GM19351 (cell line): ENCODE measurements at regions not wholly inside any gene's neighbourhood (a gene's known extent, or its start where the extent isn't known, plus 50 kb on each side); places are given as distances from the start of the nearest gene placed in this dataset.

Source experiments
- ATAC-seq: cut with Tn5 transposase; IDR thresholded peaks from one replicate; pipeline ENCODE4 v1.9.1; 2021; ENCODE audit warnings: mild to moderate bottlenecking, moderate library complexity; ENCODE audit not compliant: unreplicated experiment

DNA sequence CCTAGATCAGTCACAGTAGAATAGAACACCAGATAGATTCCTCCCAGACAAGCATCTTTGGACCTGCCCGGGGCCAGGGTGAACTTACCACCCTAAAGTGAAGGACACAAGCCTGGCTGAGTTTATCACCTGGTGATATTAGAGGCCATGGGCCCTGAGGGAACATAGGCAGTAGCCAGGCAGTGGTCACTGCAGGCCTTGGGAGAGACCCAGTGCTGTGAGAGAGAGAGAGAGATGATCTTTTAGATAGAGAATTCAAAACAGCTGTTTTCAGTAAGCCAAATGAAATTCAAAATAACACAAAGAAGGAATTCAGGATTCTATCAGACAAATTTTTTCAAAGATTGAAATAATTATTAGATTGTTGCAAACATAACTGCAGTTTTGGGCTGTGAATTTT is 1679.9 kb downstream of the EFNB2 start:
- ATAC-seq: no peak

DNA sequence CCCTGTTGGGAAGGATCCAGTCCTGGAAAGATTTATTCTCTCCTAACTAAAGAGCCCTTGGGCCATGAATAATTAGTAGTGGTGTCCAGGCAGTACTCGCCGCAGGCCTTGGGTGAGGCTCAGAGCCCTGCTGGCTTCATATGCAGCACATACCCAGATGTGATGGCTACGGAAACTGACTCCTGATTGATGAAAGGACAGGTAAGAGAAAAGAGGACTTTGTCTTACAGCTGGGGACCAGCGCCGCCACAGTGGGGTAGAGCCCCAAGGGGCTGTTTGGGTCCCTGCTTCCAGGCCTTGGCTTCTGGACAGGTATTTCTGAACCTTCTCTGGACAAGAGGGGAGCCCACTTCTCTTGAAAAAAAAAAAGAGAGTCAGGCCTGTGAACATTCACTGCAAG is 1680.8 kb downstream of the EFNB2 start:
- ATAC-seq: no peak

DNA sequence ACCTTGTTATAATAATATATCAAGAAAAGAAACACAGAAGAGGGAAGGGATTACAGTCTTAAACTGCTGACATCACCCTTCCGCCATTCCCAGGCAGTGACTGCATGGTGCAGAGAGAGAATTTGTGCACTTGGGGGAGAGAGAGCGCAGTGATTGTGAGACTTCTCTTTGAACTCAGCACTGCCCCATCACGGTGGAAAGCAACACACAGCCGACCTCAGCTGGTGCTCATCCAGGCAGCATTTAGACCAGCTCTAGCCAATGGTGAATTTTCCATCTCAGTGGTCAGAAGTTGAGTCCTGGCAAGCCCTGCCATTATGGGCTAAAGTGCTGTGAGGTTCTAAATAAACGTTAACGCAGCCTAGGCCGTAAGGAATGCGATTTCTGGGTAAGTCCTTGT is 1681.5 kb downstream of the EFNB2 start:
- ATAC-seq: no peak

DNA sequence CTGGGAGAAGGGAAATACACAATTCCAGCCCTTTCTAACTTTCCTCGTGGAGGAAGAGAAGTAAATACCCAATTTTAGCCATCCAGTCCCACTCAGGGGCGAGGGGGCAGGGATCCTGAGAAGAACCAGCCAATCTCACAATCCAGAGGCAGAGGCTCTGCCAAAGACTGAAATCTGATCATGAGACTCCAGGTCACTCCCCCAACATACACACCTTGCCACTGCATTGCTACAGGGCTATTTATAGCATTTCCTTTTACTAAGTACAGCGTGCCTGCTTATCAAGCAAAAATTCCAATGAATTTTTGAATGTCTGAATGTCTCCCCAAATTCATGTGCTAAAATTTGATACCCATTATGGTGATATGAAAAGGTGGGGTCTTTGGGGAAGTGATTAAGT is 1687.5 kb downstream of the EFNB2 start:
- no peak for ATAC-seq

DNA sequence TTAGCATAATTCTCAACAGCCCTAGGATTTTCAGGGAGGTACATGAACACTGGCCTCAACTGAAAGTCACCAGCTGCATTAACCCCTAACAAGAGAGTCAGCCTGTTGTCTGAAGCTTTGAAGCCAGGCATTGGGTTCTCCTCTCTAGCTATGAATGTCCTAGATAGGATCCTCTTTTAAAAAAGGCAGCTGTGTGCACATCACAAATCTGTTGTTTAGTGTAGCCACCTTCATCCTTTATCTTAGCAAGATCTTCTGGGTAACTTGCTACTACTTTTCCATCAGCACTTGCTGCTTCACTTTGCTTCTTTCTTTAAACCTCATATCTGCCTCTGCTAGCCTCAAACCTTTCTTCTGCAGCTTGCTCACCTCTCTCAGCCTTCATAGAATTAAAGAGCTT is 1692.1 kb downstream of the EFNB2 start:
- ATAC-seq: no peak

DNA sequence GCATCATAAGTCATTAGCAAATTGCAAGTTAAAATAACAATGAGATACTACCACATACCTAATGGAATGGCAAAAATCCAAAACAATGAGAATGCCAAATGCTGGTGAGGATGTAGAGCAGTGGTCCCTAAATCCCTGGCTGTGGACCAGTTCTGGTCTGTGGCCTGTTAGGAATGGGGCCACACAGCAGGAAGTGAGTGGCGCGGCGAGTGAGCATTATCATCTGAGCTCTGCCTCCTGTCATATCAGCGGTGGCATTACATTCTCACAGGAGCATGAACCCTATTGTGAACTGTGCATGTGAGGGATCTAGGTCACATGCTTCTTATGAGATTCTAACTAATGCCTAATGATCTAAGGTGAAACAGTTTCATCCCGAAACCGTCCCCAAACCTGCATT is 1694.4 kb downstream of the EFNB2 start:
- ATAC-seq: no peak

DNA sequence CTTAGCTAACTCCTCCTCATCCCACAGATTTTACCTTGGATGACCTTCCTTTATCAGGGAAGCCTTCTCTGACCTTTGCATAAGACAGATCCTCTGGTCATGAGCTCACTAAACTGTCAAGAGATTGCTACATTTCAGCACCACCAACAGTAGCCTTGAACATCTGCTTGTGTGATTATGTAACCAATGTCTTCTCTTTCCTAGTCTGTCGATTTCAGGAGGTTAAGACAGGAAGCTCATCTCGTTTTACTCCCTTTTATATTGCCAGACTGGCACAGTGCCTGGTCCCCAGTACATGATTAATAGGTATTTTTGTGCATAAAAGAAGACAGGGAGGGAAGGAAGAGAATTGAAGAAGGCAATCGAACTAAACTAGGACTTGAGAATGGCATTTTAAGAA is 1697.7 kb downstream of the EFNB2 start:
- no peak for ATAC-seq

DNA sequence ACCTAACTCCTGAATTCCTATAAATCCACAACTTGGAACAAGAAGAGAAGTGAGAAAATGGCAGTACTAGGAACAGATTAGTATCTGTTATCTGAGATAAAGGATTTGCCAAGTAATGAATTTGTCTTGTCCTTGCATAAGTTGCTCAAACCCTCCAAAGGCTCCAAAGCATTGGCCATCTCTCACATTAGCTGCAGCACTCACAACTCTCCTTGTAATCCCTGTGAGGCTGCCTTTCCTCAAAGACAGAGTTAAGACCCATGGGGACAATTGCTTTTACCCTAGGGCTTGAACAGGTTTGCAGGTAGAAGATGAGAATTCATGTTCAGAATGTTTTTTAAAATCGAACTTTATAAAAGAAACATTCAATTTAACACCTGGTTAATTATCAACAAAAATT is 1702.2 kb downstream of the EFNB2 start:
- ATAC-seq: no peak

DNA sequence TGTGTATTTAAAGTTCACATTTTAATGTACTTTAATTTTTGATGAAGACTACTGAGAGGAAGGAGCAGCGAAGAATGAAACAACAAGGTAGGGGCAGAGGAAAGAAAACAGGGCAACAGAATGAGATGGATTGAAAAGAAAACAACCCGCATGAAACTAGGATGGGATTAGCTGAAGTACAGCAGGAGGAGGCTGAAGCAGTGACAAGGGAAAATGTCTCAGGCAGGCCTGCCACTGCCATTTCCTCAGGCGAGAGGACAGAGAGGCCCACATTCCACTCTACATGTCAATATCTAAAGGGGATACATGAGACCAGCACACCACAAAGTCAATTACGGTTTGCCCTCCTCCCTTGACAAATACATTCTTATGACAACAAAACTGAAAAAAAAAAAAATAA is 1703.2 kb downstream of the EFNB2 start:
- ATAC-seq: no peak

DNA sequence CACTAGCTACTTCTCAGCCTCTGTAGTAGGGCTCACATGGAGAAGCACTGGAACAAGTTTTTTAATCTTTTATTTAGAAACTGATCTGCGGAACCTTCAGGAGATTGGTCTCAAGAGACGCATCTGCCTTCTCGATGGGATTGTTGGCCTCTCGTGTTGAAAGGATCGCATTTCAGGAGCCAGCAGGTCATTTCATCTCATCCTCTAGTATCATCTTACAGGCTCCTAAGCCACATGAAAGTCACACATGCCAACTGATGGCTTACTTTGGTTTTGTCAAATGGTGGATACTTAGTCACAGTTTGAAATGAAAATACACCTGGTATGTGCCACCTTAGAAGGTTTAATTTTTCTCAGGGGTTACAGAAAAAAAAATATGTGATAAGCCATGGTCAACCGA is 1703.6 kb downstream of the EFNB2 start:
- ATAC-seq: no peak

DNA sequence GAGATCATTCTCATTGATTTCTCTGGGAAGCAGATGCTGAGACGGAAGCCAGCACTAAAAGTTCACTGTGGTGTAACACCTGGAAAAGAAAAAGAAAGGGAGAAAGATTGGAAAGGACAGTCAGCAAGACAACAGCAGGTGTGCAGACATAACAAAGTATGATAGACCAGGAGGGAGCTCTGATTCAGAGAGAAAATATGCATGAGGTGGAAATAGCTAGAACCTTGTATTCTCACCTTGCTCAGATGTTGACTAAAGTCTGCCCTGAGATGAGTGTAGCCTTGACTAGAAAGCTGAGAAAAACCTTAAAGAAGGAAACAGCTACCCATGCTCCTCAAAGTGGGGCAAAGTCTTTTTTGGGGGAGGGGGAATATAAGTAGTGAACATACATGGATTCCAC is 1711.8 kb downstream of the EFNB2 start:
- no peak for ATAC-seq

DNA sequence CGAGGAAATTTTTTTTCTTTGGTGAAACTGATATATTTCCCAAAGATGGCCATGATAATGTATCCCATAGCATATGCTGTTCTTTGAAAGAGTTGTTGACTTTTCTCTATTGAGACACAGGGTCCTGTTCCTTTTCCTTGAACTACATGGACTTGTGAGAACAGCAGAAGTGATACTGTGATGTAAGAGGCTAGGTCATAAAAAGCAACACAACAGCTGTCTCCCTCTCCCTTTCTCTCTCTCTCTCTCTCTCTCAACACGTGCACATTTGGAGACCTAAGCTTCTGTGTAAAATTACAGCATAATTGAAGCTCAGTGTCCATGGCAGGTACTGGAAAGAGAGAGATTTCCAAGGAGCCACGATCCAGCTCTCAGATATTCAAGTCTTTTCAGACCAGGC is 1712.4 kb downstream of the EFNB2 start:
- no peak for ATAC-seq

DNA sequence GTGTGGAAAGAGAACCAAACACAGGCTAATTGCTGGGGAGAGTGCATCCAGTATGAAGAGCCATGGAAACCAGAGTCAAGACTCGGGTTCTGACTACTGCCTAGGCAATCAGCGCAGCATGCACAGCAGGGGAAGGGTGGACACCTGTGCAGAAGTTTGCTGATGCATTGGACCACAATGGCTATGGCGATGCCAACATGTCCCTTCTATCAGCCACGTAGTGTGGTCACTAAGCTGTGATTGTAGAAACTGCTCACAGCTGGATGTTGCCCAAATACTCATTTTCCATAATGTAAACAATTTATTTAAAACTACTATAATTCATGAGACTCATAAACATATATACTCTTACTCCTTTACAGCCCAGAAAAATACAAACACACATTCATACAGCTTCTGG is 1718.2 kb downstream of the EFNB2 start:
- no peak for ATAC-seq

DNA sequence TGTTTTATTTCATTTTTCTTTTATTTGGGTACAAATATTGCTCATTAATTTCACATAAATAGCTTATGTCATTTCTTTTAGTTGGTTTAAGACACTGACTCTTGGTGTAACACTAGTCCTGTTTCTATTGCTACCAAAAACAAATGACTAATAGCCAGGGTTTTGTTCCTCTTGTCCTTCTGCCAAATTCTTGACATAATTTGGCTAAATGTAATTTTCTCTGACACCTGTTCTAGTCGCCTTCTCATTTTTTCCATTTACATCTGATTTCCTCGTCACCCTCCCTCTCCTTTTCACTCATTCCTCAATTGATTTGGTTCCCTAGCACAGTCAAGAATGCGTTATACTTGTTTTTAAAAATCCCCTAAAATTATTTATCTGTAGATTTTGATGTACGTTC is 1718.7 kb downstream of the EFNB2 start:
- no peak for ATAC-seq

DNA sequence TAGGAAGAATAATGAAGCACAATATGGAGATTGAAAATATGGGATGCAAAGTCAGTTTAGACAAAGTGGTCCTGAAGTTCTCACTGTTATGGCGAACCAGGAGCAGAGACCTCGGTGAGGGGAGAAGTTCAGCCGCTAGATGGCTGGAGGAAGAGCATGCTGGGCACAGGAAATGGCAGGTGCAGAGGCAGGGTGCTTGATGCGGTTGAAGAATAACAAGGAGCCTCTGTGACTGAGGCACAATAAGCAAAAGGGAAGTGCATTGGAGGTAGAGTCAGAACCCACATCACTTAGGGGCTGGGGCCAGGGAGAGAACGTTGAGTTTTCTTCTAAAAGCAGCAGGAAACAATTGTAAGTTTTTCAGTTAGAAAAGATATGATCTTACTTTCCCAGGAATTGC is 1725.2 kb downstream of the EFNB2 start:
- ATAC-seq: no peak

DNA sequence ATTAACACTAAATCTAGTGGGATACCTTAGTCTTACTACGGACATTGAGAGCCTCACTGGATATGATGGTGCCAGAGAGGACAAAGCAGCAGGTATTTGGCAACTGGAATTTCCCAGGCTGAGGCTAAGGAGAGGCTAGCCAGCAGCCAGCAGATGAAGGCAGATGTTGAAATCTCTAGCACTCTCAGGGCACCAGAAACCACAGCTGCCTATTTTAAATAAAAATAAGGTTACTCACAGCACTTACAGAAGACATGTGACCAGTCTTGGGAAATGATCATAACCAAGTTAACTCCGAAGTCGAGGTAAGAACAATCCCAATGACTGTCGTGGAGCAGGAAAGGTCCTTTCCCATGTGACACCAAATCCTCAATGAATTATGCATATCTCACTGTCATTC is 1726.0 kb downstream of the EFNB2 start:
- ATAC-seq: no peak

DNA sequence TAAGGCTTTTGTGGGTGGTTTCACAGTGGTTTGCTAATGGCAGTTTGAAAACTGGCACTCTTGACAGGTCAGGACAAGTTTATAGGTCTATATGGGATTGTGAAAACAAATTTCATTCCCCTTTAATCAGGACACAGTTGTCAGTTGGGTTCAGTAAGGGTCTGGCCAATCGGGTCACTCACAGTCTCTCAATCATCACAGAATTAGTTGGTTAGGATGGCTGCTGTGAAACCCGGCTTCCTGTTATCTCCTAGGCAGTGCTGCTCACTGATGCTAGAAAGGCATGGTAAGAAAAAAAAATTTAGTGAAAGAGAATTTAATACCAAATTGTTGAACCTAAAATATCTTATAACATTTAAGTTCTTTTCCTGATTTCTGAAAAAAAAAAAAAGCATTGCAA is 1730.1 kb downstream of the EFNB2 start:
- no peak for ATAC-seq

DNA sequence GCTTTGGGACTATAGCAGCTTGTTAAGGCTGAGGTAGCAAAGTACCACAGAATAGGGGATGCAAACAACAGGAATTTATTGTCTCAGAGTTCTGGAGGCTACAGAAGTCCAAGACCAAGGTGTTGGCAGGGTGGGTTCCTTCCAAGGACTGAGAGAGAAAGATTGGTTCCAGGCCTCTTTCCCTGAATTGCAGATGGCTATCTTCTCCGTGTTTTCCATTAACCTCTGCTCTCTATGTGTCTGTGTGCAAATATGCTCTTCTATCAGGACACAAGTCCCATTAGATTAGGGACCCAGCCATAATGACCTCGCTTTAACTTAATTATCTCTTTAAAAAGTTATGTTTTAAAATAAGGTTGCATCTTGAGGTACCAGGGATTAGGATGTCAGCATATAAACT is 1732.9 kb upstream of the SLC10A2 start:
- ATAC-seq: no peak

DNA sequence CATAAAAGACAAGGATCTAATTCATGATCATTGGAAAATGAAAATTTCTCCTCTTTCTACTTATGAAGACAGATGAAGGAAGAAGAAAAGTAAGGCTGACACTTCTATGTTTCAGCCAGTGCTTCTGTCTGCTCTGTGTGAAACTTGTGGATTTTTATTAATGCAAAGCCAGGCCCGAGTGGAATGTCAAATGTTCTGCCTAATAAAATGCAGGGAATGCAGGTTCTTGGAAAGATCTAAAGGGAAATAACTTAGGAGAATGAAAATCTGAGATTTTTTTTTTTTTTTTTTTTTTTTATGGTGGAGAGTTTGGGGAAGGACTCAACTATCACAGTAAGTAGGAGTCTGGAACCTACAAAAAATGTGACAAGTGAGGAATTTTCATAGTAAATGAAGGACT is 1732.3 kb upstream of the SLC10A2 start:
- ATAC-seq: no peak

DNA sequence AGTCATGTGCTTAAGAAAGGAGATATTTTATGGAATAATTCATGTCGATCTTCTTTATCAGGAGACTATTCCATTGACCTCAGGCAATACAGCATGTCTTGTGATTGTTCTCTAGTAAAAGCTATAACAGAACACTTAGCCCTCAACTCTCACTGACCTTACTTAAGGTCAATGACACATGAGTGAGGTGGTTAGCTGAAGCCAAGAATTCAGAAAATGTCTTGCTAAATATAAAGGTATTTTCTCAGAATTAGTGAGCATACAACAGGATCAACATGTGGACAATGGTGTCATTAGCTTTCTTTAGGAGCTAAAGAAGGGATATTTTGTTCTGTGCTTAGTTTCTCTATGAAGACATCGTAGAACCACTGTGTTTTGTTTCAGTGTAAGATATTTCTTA is 1730.4 kb upstream of the SLC10A2 start:
- ATAC-seq: no peak

DNA sequence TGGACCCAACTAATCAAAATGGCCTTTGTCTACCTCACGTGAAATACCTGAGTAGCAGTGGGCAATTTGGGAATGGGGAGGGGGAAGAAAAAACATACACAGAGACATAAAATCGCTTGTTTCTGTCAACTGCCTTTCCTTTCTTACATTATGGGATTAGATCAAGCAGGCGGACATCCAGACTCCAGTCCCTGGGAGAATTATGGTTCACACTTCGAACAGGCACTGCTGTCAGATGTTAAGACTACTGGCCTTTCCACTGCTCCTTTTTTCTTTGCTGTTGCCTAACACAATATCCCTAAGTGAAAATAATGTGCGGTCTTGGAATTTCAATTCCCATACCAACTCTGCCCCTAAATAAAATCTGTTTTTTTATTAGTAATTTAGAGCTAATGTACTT is 1719.7 kb upstream of the SLC10A2 start:
- no peak for ATAC-seq

DNA sequence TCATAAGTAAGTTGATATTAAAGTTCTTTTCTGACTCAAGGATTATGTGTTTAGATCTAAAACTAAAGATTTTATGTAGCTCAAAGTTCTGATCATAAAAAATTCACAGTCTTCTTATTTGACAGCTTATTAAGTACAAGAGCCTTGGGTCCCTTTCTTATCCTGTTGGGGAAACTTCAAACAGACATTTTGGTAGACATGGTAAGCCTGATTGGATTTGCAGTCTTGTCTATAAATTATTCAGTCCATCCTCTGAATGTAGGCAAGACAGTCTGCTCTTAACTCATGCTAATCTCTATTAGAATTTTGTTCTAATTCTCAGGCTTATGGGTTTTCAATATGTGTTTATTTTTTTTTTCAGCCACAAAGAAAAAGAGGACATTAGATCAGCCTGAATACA is 1718.7 kb upstream of the SLC10A2 start:
- ATAC-seq: no peak

DNA sequence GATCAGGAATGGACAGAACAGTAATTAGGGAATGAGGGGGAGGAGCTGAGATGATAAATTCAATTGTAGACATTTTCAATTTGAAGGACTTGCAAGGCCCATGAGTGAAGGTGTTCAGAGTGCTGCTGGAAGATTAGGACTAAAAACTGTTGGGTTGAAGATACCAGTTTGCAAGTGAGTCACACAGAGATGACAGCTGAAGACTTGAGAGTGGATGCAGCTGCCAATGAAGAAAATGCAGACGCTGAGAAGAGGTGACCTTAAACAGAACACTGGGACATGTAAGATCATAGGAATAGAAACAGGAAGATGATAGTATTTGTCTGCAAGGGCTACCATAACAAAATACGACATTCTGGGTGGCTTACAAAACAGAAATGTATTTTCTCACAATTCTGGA is 1716.5 kb upstream of the SLC10A2 start:
- no peak for ATAC-seq

DNA sequence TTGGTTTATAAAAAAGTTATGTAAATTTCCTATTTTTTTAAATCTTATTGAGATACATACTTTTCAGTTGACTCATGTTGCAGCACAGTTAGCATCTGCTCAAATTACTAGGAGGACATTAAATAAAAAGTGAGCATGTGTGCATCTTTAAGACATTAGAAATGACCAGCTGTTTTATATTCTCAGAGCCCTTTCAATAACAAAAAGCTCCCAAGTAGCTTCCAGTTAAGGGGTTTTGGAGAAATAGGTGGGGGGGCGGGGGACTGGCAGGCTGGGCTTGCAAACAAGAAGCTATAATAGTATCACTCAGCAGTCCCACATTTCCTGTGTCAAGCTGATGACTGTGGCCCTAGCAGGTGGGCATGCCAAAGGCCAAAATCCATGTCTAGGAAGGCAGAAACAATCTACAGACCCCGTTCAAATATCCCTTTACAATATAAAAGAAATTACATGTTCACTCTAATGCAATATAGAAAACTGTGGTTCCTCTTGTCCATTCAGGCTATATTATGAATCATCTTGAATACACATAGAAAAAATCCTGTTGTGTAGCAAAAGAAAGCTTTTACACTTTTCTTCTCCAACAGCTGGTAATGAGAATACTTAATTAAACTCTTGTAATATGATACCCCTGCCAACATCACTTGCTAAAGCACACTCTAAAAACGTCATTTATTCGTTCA is 1713.2 kb upstream of the SLC10A2 start:
- no peak for ATAC-seq
